AG04450 (cell line): ENCODE measurements at regions not wholly inside any gene's neighbourhood (a gene's known extent, or its start where the extent isn't known, plus 50 kb on each side); places are given as distances from the start of the nearest gene placed in this dataset.

Source experiments
- CTCF ChIA-PET: fragments of 300-600, 350-600 bp; formaldehyde crosslinking; extraction: SDS; loops from one replicate; lab custom pipeline; 2022; ENCODE audit warnings: antibody characterized with exemption, inconsistent platforms; lab: Charles Lee
- POLR2A ChIA-PET: fragments of 350-600 bp; formaldehyde crosslinking; extraction: SDS; loops from one replicate; lab custom pipeline; 2021; ENCODE audit warnings: antibody characterized with exemption, inconsistent platforms; lab: Yijun Ruan, JAX
- DNase-seq: peaks from one replicate; pipeline ENCODE4 v3.0.0-alpha.2; 2011; ENCODE audit warnings: low read depth, low spot score
- H3K27ac ChIP-seq: one replicate; pipeline ENCODE4 v1.5.1; 2012; ENCODE audit warnings: low read depth, low read length, control low read depth
- H3K27me3 ChIP-seq: one replicate; pipeline ENCODE4 v1.6.0; 2012; ENCODE audit warnings: low read length; ENCODE audit not compliant: control insufficient read depth, insufficient read depth
- H3K4me3 ChIP-seq: 2 replicates; pipeline ENCODE4 v1.5.1; 2011; ENCODE audit warnings: mild to moderate bottlenecking, low read depth, low read length, control low read depth
- H3K9me3 ChIP-seq: 2 replicates; pipeline ENCODE4 v1.5.1; 2012; ENCODE audit warnings: low read length; ENCODE audit not compliant: control insufficient read depth, insufficient read depth
- TF ChIP-seq, protein P1 (sequence below): IDR thresholded peaks from 2 replicates; pipeline ENCODE4 v1.5.1; 2011; ENCODE audit warnings: low read depth, low read length, control low read depth, inconsistent platforms

- TF ChIP-seq, protein P1, sequence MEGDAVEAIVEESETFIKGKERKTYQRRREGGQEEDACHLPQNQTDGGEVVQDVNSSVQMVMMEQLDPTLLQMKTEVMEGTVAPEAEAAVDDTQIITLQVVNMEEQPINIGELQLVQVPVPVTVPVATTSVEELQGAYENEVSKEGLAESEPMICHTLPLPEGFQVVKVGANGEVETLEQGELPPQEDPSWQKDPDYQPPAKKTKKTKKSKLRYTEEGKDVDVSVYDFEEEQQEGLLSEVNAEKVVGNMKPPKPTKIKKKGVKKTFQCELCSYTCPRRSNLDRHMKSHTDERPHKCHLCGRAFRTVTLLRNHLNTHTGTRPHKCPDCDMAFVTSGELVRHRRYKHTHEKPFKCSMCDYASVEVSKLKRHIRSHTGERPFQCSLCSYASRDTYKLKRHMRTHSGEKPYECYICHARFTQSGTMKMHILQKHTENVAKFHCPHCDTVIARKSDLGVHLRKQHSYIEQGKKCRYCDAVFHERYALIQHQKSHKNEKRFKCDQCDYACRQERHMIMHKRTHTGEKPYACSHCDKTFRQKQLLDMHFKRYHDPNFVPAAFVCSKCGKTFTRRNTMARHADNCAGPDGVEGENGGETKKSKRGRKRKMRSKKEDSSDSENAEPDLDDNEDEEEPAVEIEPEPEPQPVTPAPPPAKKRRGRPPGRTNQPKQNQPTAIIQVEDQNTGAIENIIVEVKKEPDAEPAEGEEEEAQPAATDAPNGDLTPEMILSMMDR = no peak
- ChIA-PET POLR2A (no interaction called here), CTCF (interaction anchor here (0.7 kb wide), 1 partner anchor 38 kb away, joined by 6 read pairs; no protein-coding TSS in a partner anchor)
- H3K9me3 ChIP-seq = no peaks in the 10 kb centered on the region
- H3K27me3 ChIP-seq = no peaks in the 10 kb centered on the region
- DNase-seq = no peak
- H3K4me3 ChIP-seq = no peak overlapping the region
- H3K27ac ChIP-seq = no peak overlapping the region
Observed at GRCh38 chr12:13606290-13606689, 375.1 kb downstream of the GRIN2B start.

GRCh38 chr12:13603953-13604352, 377.4 kb downstream of the GRIN2B start:
- Histone ChIP-seq H3K4me3 (no peak overlapping the region), H3K9me3 (no peaks in the 10 kb centered on the region), H3K27ac (no peak overlapping the region), H3K27me3 (no peaks in the 10 kb centered on the region)
- ChIA-PET CTCF (interaction anchor here (0.6 to 0.7 kb wide), 2 partner anchors 61 to 69 kb away, joined by 3 read pairs; no protein-coding TSS in a partner anchor), POLR2A (no interaction called here)
- no peak for DNase-seq
- TF ChIP-seq, protein P1 = no peak

DNA sequence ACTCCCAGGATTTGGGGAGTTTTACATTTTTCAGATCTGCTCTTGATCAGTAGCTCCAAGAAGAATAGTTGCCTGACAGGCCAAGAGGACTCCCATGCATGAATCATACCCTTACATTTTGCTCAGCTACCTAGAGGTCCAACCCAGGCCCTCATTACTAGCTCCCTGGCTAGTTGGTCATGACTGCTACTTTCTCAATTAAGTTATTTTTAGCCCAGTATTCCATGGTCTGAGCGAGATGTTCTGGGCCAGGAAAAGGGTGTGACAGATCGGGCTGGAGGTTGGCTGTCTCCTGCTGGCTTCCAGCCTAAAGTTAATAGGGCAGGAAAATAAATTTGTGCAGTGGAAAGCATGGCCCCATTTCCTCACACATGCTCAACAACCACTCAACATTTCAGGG, 379.2 kb downstream of the GRIN2B start:
- CTCF ChIA-PET = interaction anchor here (0.6 kb wide), 1 partner anchor 12 kb away, joined by 3 read pairs; no protein-coding TSS in a partner anchor
- no peaks in the 10 kb centered on the region for H3K9me3 ChIP-seq
- H3K27ac ChIP-seq = no peak overlapping the region
- TF ChIP-seq, protein P1 = no peak
- no peak overlapping the region for H3K4me3 ChIP-seq
- POLR2A ChIA-PET = no interaction called here
- H3K27me3 ChIP-seq = no peaks in the 10 kb centered on the region
- DNase-seq = no peak

DNA sequence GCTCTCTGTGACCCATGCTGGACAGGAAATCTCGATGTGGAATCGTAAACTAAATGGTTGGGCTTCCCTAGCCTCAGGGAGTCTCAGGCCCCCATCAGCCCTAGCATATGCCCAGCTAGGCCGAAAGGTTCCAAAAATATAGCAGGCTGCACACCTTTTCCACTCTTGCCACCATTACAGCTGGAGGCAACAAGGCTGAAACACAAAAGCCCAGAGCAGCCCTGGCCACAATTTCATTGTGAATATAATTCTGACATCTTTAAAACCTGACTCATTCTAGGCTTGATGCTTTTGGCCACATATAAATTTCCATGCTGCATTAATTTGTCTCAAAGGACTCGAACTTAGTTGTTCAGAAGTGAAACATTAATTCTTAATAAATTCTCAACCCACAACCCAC, 382.2 kb downstream of the GRIN2B start:
- H3K27ac ChIP-seq = no peak overlapping the region
- no peaks in the 10 kb centered on the region for H3K9me3 ChIP-seq
- ChIA-PET POLR2A (no interaction called here), CTCF (no interaction called here)
- H3K4me3 ChIP-seq = no peak overlapping the region
- TF ChIP-seq, protein P1 = no peak
- DNase-seq = no peak
- no peaks in the 10 kb centered on the region for H3K27me3 ChIP-seq

DNA sequence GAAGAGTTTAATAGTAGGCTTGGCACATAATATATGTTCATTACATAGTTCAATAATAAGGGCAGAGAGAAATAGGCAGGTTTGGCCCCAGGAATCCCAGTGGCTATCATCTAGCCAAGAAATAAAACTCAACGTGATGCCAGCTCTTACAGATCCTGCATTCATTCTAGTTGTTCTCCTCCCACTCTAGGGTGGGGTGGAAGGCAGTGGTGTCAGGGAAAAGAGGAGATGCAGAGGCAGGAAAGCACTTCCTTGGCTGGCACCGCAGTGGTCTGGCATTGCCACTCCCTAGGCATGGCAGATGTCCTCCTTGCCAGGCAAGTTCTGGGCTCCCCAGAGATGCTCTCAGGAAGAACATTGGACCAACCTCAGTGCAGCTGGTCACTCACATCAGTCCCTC, 383.6 kb downstream of the GRIN2B start:
- Histone ChIP-seq H3K27me3 (no peaks in the 10 kb centered on the region), H3K9me3 (no peaks in the 10 kb centered on the region), H3K27ac (no peak overlapping the region), H3K4me3 (no peak overlapping the region)
- DNase-seq = no peak
- CTCF ChIA-PET = no interaction called here
- TF ChIP-seq, protein P1 = no peak
- POLR2A ChIA-PET = no interaction called here
